Breast epithelium (tissue), 3 donors: ENCODE measurements at regions not wholly inside any gene's neighbourhood (a gene's known extent, or its start where the extent isn't known, plus 50 kb on each side); places are given as distances from the start of the nearest gene placed in this dataset.

Experiments
- CTCF ChIP-seq, 3 donors: fragments of 450-650 bp; IDR thresholded peaks; one replicate each; pipeline ENCODE4 v1.5.1; 2016 to 2017; ENCODE audit warnings: antibody characterized with exemption in 3 of 3, mild to moderate bottlenecking in 3 of 3, moderate library complexity in 3 of 3
- POLR2A ChIP-seq: fragments of 450-650 bp; IDR thresholded peaks from one replicate; pipeline ENCODE4 v1.6.1; 2016; ENCODE audit warnings: antibody characterized with exemption, mild to moderate bottlenecking, moderate library complexity

- TF ChIP-seq CTCF (IDR thresholded peaks at IDR 0.05) (no peak), POLR2A (no peak)
These were observed 438.9 kb downstream of the ADAMTS20 start for GRCh38 chr12:43113135-43113534.
